ENCODE measurements at regions not wholly inside any gene's neighbourhood (a gene's known extent, or its start where the extent isn't known, plus 50 kb on each side); places are given as distances from the start of the nearest gene placed in this dataset.

GRCh38 chr5:12851761-12852160, 947.5 kb upstream of the CTNND2 start:
- TF ChIP-seq CTCF (IDR thresholded peaks at IDR 0.05; ENCODE audit: insufficient read depth, low read length) (no peak), REST (IDR thresholded peaks at IDR 0.05; ENCODE audit: insufficient replicate concordance, low read depth) (no peak), POLR2AphosphoS5 (IDR thresholded peaks at IDR 0.05; ENCODE audit: low read depth) (no peak)
